ENCODE measurements at regions not wholly inside any gene's neighbourhood (a gene's known extent, or its start where the extent isn't known, plus 50 kb on each side); places are given as distances from the start of the nearest gene placed in this dataset.

DNA sequence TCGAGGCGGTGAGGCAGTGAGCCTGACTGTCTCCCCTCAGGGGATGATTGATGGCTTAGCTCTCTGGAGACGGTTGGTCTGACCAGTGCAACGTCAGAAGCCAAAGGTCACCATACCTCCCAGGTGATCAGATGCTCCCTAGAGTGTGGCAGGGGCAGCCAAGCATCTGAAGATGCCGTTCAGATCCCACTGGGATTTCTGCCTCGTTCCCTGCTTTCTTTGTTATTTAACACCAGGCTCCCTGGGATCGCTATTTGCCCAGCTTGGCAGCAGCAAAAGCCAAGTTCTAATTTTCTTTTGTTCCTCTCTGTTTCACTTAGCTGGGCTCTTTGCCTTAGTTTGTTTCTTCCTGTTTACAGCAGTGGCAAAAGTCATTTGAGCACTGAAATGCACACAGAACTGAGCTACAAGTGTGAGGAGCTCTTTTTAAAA, 53.5 kb upstream of the SVIL start:
- H3K4me2 ChIP-seq (replicated peaks; ENCODE audit: extremely low read depth, low read length, poor library complexity, severe bottlenecking), result peak overlapping the region; percentile 66
- peak overlapping the region; percentile 93 to 99 (median 96) for H3K27ac Mint-ChIP-seq
- H3K4me3 Mint-ChIP-seq, result peak overlapping the region; percentile 37 to 82

DNA sequence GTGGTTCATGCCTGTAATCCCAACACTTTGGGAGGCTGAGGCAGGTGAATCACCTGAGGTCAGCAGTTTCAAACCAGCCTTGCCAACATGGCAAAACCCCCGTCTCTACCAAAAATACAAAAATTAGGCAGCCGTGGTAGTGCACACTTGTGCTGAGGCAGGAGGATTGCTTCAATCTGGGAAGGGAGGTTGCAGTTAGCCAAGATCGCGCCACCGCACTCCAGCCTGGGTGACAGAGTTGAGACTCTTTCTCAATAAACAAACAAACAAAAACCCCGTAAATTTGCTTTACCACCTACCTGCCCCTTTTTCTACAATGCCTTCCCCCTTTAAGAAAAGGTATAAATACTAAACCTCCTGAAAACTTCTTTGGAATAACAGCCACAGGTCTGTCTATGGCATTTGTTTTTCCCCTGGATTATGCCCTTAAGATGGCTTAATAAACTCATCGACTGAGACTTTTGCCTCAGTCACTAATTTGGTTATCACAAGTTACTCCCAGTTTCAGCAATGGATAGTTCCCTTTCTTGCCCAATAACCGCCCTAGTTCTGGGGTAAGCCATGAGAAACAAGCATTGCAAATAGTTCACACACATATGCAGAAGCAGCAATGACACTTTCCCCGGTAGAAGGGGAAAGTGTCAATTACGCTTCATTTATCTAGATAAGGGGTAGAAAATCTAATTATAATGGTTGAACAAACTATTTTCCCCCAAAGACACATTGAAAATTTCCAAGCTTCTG, 52.8 kb upstream of the SVIL start:
- peak overlapping the region; percentile 13 to 62 (median 21) for H3K4me3 ChIP-seq (replicated peaks in 1 of 3; ENCODE audit: low read depth in 2 of 3, low read length in 3 of 3)
- Mint-ChIP-seq H3K9me3 (peaks cover 0 to 5% (median 0%) of the 10 kb centered on the region in 7 donors), H3K36me3 (peaks cover 29 to 31% of the 10 kb centered on the region in 2 donors), H3K4me3 (peak overlapping the region; percentile 62 to 82), H3K27me3 (ENCODE audit: low read depth in 3 of 3) (peaks cover 0 to 1% (median 0%) of the 10 kb centered on the region in 3 donors), H3K4me1 (peaks cover 63% of the 10 kb centered on the region), H3K27ac (peak overlapping the region; percentile 93 to 99 (median 96))
- 7% methylated on average over 2 of the region's 10 CpGs for WGBS (ENCODE audit: insufficient coverage)
- H3K4me2 ChIP-seq (replicated peaks; ENCODE audit: extremely low read depth, low read length, poor library complexity, severe bottlenecking), result peak overlapping the region; percentile 66
- H2AFZ ChIP-seq (ENCODE audit: insufficient read depth, low read depth, low read length, poor library complexity, severe bottlenecking), result no peak overlapping the region
- H3K9me3 ChIP-seq (replicated peaks in 1 of 2; ENCODE audit: control insufficient read depth in 1 of 2, insufficient read depth in 1 of 2, low read length in 2 of 2), result no peaks in the 10 kb centered on the region
- TF ChIP-seq, protein P1, sequence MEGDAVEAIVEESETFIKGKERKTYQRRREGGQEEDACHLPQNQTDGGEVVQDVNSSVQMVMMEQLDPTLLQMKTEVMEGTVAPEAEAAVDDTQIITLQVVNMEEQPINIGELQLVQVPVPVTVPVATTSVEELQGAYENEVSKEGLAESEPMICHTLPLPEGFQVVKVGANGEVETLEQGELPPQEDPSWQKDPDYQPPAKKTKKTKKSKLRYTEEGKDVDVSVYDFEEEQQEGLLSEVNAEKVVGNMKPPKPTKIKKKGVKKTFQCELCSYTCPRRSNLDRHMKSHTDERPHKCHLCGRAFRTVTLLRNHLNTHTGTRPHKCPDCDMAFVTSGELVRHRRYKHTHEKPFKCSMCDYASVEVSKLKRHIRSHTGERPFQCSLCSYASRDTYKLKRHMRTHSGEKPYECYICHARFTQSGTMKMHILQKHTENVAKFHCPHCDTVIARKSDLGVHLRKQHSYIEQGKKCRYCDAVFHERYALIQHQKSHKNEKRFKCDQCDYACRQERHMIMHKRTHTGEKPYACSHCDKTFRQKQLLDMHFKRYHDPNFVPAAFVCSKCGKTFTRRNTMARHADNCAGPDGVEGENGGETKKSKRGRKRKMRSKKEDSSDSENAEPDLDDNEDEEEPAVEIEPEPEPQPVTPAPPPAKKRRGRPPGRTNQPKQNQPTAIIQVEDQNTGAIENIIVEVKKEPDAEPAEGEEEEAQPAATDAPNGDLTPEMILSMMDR (IDR thresholded peaks at IDR 0.05), result no peak
- peaks cover 48 to 63% of the 10 kb centered on the region in 2 donors for H3K4me1 ChIP-seq (ENCODE audit: control insufficient read depth in 1 of 2, insufficient read depth in 2 of 2, low read length in 2 of 2)
- H3K9ac ChIP-seq (ENCODE audit: insufficient read depth, low read length, poor library complexity, severe bottlenecking), result peak overlapping the region; percentile 65
- H3K27ac ChIP-seq (ENCODE audit: low read depth in 1 of 2, low read length in 2 of 2), result peak overlapping the region; percentile 91 to 96
- peaks cover 79% of the 10 kb centered on the region for H3K79me2 ChIP-seq (ENCODE audit: insufficient read depth, low read length)
- no peaks in the 10 kb centered on the region for H3K27me3 ChIP-seq (ENCODE audit: control insufficient read depth in 2 of 2, insufficient read depth in 2 of 2, low read length in 2 of 2)
- no peaks in the 10 kb centered on the region for H4K20me1 ChIP-seq (ENCODE audit: insufficient read depth, low read length)
- DNase-seq, result peak; percentile 79 to 89 (median 88)
- H3K36me3 ChIP-seq (replicated peaks in 1 of 2; ENCODE audit: control insufficient read depth in 1 of 2, insufficient read depth in 2 of 2, low read length in 2 of 2), result peaks cover 3 to 23% of the 10 kb centered on the region in 2 donors
- intact Hi-C loops (cut with micrococcal nuclease), result loop anchor here (10.0 kb wide), 2 partner anchors 47 to 53 kb away; partner anchors contain the start of gene SVIL (in 2 of the 2)

More for the DNA sequence above, 53.5 kb upstream of the SVIL start:
- H3K36me3 ChIP-seq (replicated peaks in 1 of 2; ENCODE audit: control insufficient read depth in 1 of 2, insufficient read depth in 2 of 2, low read length in 2 of 2), result peaks cover 5 to 23% of the 10 kb centered on the region in 2 donors
- TF ChIP-seq, protein P1 (IDR thresholded peaks at IDR 0.05), result no peak
- H3K79me2 ChIP-seq (ENCODE audit: insufficient read depth, low read length), result peaks cover 81% of the 10 kb centered on the region
- peak overlapping the region; percentile 13 to 62 (median 13) for H3K4me3 ChIP-seq (replicated peaks in 1 of 3; ENCODE audit: low read depth in 2 of 3, low read length in 3 of 3)
- no peaks in the 10 kb centered on the region for H3K27me3 ChIP-seq (ENCODE audit: control insufficient read depth in 2 of 2, insufficient read depth in 2 of 2, low read length in 2 of 2)
- H3K9me3 Mint-ChIP-seq, result no peaks in the 10 kb centered on the region
- H2AFZ ChIP-seq (ENCODE audit: insufficient read depth, low read depth, low read length, poor library complexity, severe bottlenecking), result no peak overlapping the region
- intact Hi-C loops (cut with micrococcal nuclease), result loop anchor here (10.0 kb wide), 2 partner anchors 47 to 53 kb away; partner anchors contain the start of gene SVIL (in 2 of the 2)
- peaks cover 25 to 29% of the 10 kb centered on the region in 2 donors for H3K36me3 Mint-ChIP-seq
- H3K4me1 ChIP-seq (ENCODE audit: control insufficient read depth in 1 of 2, insufficient read depth in 2 of 2, low read length in 2 of 2), result peaks cover 42 to 57% of the 10 kb centered on the region in 2 donors
- H3K27me3 Mint-ChIP-seq (ENCODE audit: low read depth in 3 of 3), result no peaks in the 10 kb centered on the region
- H3K4me1 Mint-ChIP-seq, result peaks cover 58% of the 10 kb centered on the region
- H3K9ac ChIP-seq (ENCODE audit: insufficient read depth, low read length, poor library complexity, severe bottlenecking), result peak overlapping the region; percentile 65
- no peaks in the 10 kb centered on the region for H3K9me3 ChIP-seq (replicated peaks in 1 of 2; ENCODE audit: control insufficient read depth in 1 of 2, insufficient read depth in 1 of 2, low read length in 2 of 2)
- H4K20me1 ChIP-seq (ENCODE audit: insufficient read depth, low read length), result no peaks in the 10 kb centered on the region
- peak overlapping the region; percentile 91 to 96 for H3K27ac ChIP-seq (ENCODE audit: low read depth in 1 of 2, low read length in 2 of 2)
- DNase-seq, result peak; percentile 37 to 57 (median 49)
- WGBS (ENCODE audit: insufficient coverage), result 78% methylated on average over 7 of the region's 7 CpGs

Measured in CD14-positive monocyte (primary cell).